Osteoblast (primary cell): ENCODE measurements at regions not wholly inside any gene's neighbourhood (a gene's known extent, or its start where the extent isn't known, plus 50 kb on each side); places are given as distances from the start of the nearest gene placed in this dataset.

Source experiments
- DNase-seq: peaks from one replicate; pipeline ENCODE4 v3.0.0; 2011; ENCODE audit warnings: low spot score, mixed read lengths; ENCODE audit not compliant: insufficient read length; ENCODE audit errors: missing footprints
- H2AFZ ChIP-seq: 2 replicates; pipeline ENCODE4 v1.6.0; 2011; ENCODE audit warnings: mild to moderate bottlenecking, low read length
- H3K27ac ChIP-seq: 2 replicates; pipeline ENCODE4 v1.5.1; 2011; ENCODE audit warnings: mild to moderate bottlenecking, low read depth, low read length, moderate library complexity
- H3K27me3 ChIP-seq: 2 replicates; pipeline ENCODE4 v1.6.0; 2012; ENCODE audit warnings: mild to moderate bottlenecking, control low read depth, inconsistent platforms, low read length, moderate library complexity; ENCODE audit not compliant: insufficient read depth
- H3K36me3 ChIP-seq: 2 replicates; pipeline ENCODE4 v1.5.1; 2011; ENCODE audit warnings: mild to moderate bottlenecking, low read length, control low read depth, moderate library complexity; ENCODE audit not compliant: insufficient read depth
- H3K4me1 ChIP-seq: 2 replicates; pipeline ENCODE4 v1.5.1; 2011; ENCODE audit warnings: mild to moderate bottlenecking, low read length, control low read depth, moderate library complexity; ENCODE audit not compliant: insufficient read depth
- H3K4me2 ChIP-seq: 2 replicates; pipeline ENCODE4 v1.6.0; 2011; ENCODE audit warnings: mild to moderate bottlenecking, low read length; ENCODE audit not compliant: insufficient read depth
- H3K4me3 ChIP-seq: fragments of 200-600 bp; sonication (generic); 3 replicates; pipeline ENCODE4 v1.5.1; 2012; ENCODE audit warnings: mild to moderate bottlenecking, low read length, inconsistent platforms; ENCODE audit not compliant: insufficient read depth
- H3K79me2 ChIP-seq: 2 replicates; pipeline ENCODE4 v1.6.0; 2012; ENCODE audit warnings: mild to moderate bottlenecking, low read length, control low read depth, inconsistent platforms; ENCODE audit not compliant: insufficient read depth
- H3K9me3 ChIP-seq: 2 replicates; pipeline ENCODE4 v1.5.1; 2011; ENCODE audit warnings: low read depth, low read length, control low read depth
- H4K20me1 ChIP-seq: 2 replicates; pipeline ENCODE4 v1.6.0; 2012; ENCODE audit warnings: mild to moderate bottlenecking, low read length, control low read depth; ENCODE audit not compliant: insufficient read depth
- TF ChIP-seq, protein P1 (sequence below): IDR thresholded peaks from 2 replicates; pipeline ENCODE4 v1.5.1; 2011; ENCODE audit warnings: mild to moderate bottlenecking, low read depth, low read length, moderate library complexity; ENCODE audit errors: extremely low read depth

DNA sequence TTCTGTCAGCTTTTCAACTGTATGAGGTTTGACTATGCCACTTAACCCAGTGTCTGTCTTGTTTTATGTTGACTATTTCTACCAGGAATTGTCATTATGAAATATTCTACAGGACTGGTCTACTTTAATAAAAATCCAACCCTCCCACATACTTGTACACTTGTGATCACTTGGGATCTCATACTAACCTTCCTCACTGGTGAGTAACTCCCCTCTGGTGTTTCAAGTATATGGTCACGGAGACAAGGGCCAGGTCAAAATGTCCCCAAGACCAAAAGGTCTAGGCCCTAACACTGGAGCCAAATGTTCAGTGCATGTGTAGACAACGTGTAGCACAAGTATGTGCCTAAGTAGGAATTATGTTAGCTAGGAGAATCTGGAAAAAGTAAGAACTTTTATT, 122.7 kb upstream of the TJP1 start:
- Histone ChIP-seq H3K79me2 (no peaks in the 10 kb centered on the region), H3K27ac (no peak overlapping the region), H3K9me3 (no peaks in the 10 kb centered on the region), H3K4me1 (peaks cover 14% of the 10 kb centered on the region), H2AFZ (no peak overlapping the region), H3K4me2 (no peak overlapping the region), H3K4me3 (no peak overlapping the region), H3K36me3 (no peaks in the 10 kb centered on the region), H3K27me3 (no peaks in the 10 kb centered on the region), H4K20me1 (no peaks in the 10 kb centered on the region)
- no peak for DNase-seq
- TF ChIP-seq, protein P1, sequence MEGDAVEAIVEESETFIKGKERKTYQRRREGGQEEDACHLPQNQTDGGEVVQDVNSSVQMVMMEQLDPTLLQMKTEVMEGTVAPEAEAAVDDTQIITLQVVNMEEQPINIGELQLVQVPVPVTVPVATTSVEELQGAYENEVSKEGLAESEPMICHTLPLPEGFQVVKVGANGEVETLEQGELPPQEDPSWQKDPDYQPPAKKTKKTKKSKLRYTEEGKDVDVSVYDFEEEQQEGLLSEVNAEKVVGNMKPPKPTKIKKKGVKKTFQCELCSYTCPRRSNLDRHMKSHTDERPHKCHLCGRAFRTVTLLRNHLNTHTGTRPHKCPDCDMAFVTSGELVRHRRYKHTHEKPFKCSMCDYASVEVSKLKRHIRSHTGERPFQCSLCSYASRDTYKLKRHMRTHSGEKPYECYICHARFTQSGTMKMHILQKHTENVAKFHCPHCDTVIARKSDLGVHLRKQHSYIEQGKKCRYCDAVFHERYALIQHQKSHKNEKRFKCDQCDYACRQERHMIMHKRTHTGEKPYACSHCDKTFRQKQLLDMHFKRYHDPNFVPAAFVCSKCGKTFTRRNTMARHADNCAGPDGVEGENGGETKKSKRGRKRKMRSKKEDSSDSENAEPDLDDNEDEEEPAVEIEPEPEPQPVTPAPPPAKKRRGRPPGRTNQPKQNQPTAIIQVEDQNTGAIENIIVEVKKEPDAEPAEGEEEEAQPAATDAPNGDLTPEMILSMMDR, result no peak

DNA sequence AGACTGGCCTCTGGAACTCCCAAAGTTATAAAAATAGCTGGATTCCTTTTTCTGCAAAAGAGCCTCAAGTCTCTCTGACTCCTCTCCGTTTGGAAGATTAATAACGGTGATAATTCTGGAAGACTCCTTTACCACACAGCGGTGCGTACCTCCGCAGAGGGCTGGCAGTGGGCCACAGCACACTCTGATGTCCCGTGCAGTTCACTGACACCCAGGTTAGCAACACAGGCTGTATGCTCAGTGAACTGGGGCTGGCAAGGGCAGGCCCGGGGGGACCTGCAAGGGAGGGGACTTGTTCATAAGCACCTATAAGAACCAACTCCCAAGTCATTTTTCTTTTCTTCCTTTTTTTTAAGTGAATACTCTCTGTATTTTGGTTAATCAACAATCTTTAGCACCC, 120.3 kb upstream of the TJP1 start:
- TF ChIP-seq, protein P1, result no peak
- no peaks in the 10 kb centered on the region for H3K27me3 ChIP-seq
- no peak overlapping the region for H3K27ac ChIP-seq
- H2AFZ ChIP-seq, result no peak overlapping the region
- H3K4me2 ChIP-seq, result no peak overlapping the region
- no peaks in the 10 kb centered on the region for H4K20me1 ChIP-seq
- H3K4me3 ChIP-seq, result no peak overlapping the region
- H3K4me1 ChIP-seq, result peaks cover 14% of the 10 kb centered on the region
- DNase-seq, result peak; percentile 32
- no peaks in the 10 kb centered on the region for H3K79me2 ChIP-seq
- H3K36me3 ChIP-seq, result no peaks in the 10 kb centered on the region
- no peaks in the 10 kb centered on the region for H3K9me3 ChIP-seq

DNA sequence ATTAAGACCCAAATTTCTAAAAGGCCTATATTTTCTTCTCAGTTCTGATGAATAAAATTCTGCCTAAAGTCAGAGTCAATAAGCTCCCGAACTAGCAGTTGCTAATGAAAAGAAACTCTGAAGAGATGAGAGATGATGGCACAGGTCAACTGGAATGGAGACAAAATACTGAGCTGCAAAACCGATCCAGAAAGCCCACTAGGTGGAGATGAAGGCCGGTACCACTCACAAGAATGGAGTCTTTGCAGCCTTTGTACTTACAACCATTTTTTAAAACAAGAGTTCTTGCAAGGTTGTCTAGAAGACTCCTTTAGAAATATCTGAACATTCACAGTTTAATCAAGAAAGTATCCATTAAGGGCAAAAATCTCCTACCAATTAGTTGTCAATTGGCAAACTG, 119.9 kb upstream of the TJP1 start:
- H3K27ac ChIP-seq, result no peak overlapping the region
- no peak overlapping the region for H2AFZ ChIP-seq
- H3K4me3 ChIP-seq, result no peak overlapping the region
- H3K4me1 ChIP-seq, result peaks cover 14% of the 10 kb centered on the region
- no peaks in the 10 kb centered on the region for H3K79me2 ChIP-seq
- no peak for DNase-seq
- no peaks in the 10 kb centered on the region for H3K36me3 ChIP-seq
- H4K20me1 ChIP-seq, result no peaks in the 10 kb centered on the region
- H3K4me2 ChIP-seq, result no peak overlapping the region
- TF ChIP-seq, protein P1, result peak; percentile 38
- no peaks in the 10 kb centered on the region for H3K9me3 ChIP-seq
- no peaks in the 10 kb centered on the region for H3K27me3 ChIP-seq

DNA sequence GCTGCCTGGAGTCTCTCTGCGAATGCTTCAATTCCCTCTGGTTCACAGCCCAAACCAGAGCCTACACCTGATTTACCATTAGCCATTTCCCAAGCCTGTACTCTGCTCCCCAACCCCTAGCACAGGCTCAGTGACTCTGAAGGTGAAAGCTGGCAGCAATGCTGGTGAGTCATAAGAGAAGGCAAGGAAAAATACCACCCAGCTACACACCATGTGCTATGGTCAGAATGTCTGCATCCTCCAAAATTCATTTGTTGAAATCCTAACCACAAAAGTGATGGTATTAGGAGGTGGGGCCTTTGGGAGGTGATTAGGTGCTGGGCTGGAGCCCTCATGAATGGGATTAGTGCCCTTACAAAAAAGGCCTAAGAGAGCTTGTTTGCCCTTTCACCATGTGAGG, 117.1 kb upstream of the TJP1 start:
- Histone ChIP-seq H3K27me3 (no peaks in the 10 kb centered on the region), H3K4me2 (no peak overlapping the region), H3K36me3 (no peaks in the 10 kb centered on the region), H3K4me3 (no peak overlapping the region), H3K27ac (no peak overlapping the region), H3K9me3 (no peaks in the 10 kb centered on the region), H3K79me2 (no peaks in the 10 kb centered on the region), H3K4me1 (peaks cover 9% of the 10 kb centered on the region), H2AFZ (no peak overlapping the region), H4K20me1 (no peaks in the 10 kb centered on the region)
- DNase-seq, result peak; percentile 68
- TF ChIP-seq, protein P1, result no peak
